Right cardiac atrium (tissue), 5 donors: ENCODE measurements at regions not wholly inside any gene's neighbourhood (a gene's known extent, or its start where the extent isn't known, plus 50 kb on each side); places are given as distances from the start of the nearest gene placed in this dataset.
A peak's percentile ranks its signal among the peaks of the same experiment; 100 is the strongest.
"Not testable (repeated sequence)": the region's sequence is repeated elsewhere in the genome, so short reads cannot be mapped to it uniquely, and the experiment has no call there.

ENCODE experiments used
- ATAC-seq, 2 donors: fragments of 200-7000 bp; cut with Tn5 transposase; one replicate each; pipeline versions ENCODE4 v1.8.0 to v1.9.1; 2020; ENCODE audit warnings: moderate library complexity in 2 of 2, mild to moderate bottlenecking in 1 of 2
- DNase-seq, 3 donors: peaks; one replicate each; pipeline ENCODE4 v3.0.0-alpha.2; 2020
- H3K27ac ChIP-seq: one replicate; pipeline ENCODE4 v1.5.1; 2013; ENCODE audit warnings: mild to moderate bottlenecking, low read length, control low read depth, moderate library complexity
- H3K27me3 ChIP-seq: one replicate; pipeline ENCODE4 v1.6.1; 2013; ENCODE audit not compliant: control insufficient read depth, insufficient read depth
- H3K4me1 ChIP-seq: one replicate; pipeline ENCODE4 v1.6.1; 2013; ENCODE audit warnings: low read length; ENCODE audit not compliant: control insufficient read depth, insufficient read depth
- H3K4me3 ChIP-seq: one replicate; pipeline ENCODE4 v1.5.1; 2013; ENCODE audit warnings: low read length, control low read depth
- H3K9me3 ChIP-seq: one replicate; pipeline ENCODE4 v1.6.1; 2013; ENCODE audit warnings: low read length; ENCODE audit not compliant: control insufficient read depth
- WGBS: extraction: QIAGEN DNeasy Blood & Tissue Kit; methylation state at CpG from one replicate; pipeline ENCODE4 v1.1.7; 2013; 5-methylcytosine and 5-hydroxymethylcytosine counted together
- intact Hi-C, 4 donors: fragments of 100-400 bp; cut with DNase I; formaldehyde crosslinking; loops; one replicate each; pipeline versions ENCODE4 v1.11.0 to v1.14.0; 2022 to 2023
- donor health status: healthy with polysubstance abuse.
- donor health status: DM: no; HTN: yes; CAD: no.
- donor health status: DM: no; HTN: no; CAD: no.
- donor health status: DM: no; HTN: yes; CAD: no; lungs with severe emphysema.
- donor health status: DM: yes; HTN: yes; CAD: no.

- no peak for DNase-seq
- 52% methylated on average over 2 of the region's 2 CpGs for WGBS
- intact Hi-C loops: no loop called here
Measured at GRCh38 chr6:67792996-67793395, 842.1 kb upstream of the ADGRB3 start.

DNA sequence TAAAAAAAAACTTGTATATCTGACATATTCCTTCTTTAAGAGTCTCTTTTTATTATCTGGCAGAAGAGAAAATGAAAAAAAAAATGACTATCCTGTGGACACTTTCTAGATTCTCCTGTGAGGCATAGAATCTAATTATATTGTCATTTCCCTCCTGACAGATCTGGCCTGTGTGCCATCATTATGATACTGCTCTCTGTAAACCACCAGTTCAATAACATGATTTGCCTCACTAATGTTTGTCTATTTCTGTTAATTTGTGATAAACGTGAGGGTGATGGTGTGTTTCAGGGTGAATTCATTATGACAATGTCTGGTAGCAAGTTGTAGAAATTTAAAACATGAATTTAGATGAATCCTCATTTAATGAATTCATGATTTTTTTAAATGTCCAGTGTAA lies 844.5 kb upstream of the ADGRB3 start:
- 38% methylated on average over 1 of the region's 1 CpG for WGBS
- Histone ChIP-seq H3K4me1 (no peaks in the 10 kb centered on the region), H3K27me3 (no peaks in the 10 kb centered on the region), H3K4me3 (no peak overlapping the region), H3K9me3 (no peaks in the 10 kb centered on the region), H3K27ac (no peak overlapping the region)
- ATAC-seq: no peak
- no peak for DNase-seq
- intact Hi-C loops: no loop called here

More at GRCh38 chr6:67792996-67793395, 842.1 kb upstream of the ADGRB3 start:
- no peaks in the 10 kb centered on the region for H3K9me3 ChIP-seq
- no peaks in the 10 kb centered on the region for H3K27me3 ChIP-seq
- no peak overlapping the region for H3K27ac ChIP-seq
- no peak overlapping the region for H3K4me3 ChIP-seq
- H3K4me1 ChIP-seq: no peaks in the 10 kb centered on the region
- ATAC-seq: no peak

DNA sequence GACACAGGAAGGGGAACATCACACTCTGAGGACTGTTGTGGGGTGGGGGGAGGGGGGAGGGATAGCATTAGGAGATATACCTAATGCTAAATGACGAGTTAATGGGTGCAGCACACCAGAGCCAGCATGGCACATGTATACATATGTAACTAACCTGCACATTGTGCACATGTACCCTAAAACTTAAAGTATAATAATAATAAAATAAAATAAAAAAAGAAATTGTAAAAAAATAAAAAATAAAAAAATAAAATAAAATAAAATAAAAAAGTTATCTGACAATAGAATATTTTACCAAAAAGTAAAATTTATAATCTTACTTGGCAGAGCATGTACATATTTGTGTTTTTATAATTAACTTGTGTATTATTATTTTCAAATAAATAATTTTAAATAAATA lies 848.0 kb upstream of the ADGRB3 start:
- WGBS: 34% methylated on average over 1 of the region's 1 CpG
- intact Hi-C loops, DNase-seq, H3K4me3 ChIP-seq, ATAC-seq, H3K27ac ChIP-seq, H3K9me3 ChIP-seq, H3K4me1 ChIP-seq, H3K27me3 ChIP-seq: not testable (repeated sequence)

- Histone ChIP-seq H3K4me3 (no peak overlapping the region), H3K4me1 (no peaks in the 10 kb centered on the region), H3K9me3 (no peaks in the 10 kb centered on the region), H3K27me3 (no peaks in the 10 kb centered on the region), H3K27ac (no peak overlapping the region)
- no peak for DNase-seq
- 81% methylated on average over 3 of the region's 3 CpGs for WGBS
- ATAC-seq: no peak
- intact Hi-C loops: no loop called here
Measured at GRCh38 chr6:67779876-67780275, 855.2 kb upstream of the ADGRB3 start.

DNA sequence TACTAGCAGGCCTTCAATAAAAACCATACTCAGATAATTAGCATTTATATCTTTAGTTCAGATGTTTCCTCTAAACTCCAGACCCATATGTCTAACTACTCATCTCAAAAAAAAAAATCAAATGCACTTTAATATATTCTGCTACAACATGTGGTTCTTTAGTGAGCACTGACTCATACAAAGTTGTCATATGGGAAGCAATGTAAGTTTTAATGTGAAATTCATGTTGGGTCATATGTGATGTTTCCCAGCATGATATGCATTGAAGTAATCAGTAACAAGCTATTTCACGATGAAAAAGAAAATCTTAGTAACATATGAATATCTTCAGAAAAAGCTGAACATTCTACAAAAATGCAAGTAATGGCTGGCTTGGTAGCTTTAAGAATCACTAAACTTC lies 859.7 kb upstream of the ADGRB3 start:
- ATAC-seq: no peak
- no peak overlapping the region for H3K27ac ChIP-seq
- no peaks in the 10 kb centered on the region for H3K4me1 ChIP-seq
- no peaks in the 10 kb centered on the region for H3K9me3 ChIP-seq
- no peak overlapping the region for H3K4me3 ChIP-seq
- 60% methylated on average over 1 of the region's 1 CpG for WGBS
- no peak for DNase-seq
- intact Hi-C loops: no loop called here
- no peaks in the 10 kb centered on the region for H3K27me3 ChIP-seq

GRCh38 chr6:67768972-67769371 lies 866.1 kb upstream of the ADGRB3 start:
- no peaks in the 10 kb centered on the region for H3K9me3 ChIP-seq
- DNase-seq (no peak), ATAC-seq (no peak)
- intact Hi-C loops: no loop called here
- H3K4me1 ChIP-seq: no peaks in the 10 kb centered on the region
- no peaks in the 10 kb centered on the region for H3K27me3 ChIP-seq
- no peak overlapping the region for H3K4me3 ChIP-seq
- no peak overlapping the region for H3K27ac ChIP-seq

DNA sequence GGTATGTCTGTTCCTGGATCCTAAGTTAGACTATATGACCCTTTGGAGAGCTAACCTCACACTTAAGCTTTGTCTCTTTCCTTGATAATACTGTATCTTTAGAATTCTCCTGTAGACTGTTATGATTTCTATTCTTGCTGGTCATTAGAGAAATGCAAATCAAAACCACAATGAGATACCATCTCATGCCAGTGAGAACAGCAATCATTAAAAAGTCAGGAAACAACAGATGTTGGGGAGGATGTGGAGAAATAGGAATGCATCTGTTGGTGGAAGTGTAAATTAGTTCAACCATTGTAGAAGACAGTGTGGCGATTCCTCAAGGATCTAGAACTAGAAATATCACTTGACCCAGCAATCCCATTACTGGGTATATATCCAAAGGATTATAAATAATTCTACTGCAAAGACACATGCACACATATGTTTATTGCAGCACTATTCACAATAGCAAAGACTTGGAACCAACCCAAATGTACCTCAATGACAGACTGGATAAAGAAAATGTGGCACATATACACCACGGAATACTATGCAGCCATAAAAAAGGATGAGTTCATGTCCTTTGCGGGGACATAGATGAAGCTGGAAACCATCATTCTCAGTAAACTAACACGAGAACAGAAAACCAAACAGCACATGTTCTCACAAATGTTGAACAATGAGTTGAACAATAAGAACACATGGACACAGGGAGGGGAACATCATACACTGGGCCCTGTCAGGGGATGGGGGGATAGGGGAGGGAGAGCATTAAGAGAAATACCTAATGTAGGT lies 867.8 kb upstream of the ADGRB3 start:
- WGBS: 86% methylated on average over 4 of the region's 4 CpGs
- ATAC-seq, intact Hi-C loops: not testable (repeated sequence)

GRCh38 chr6:67766057-67766456 lies 869.0 kb upstream of the ADGRB3 start:
- ATAC-seq: no peak
- 28% methylated on average over 1 of the region's 1 CpG for WGBS
- intact Hi-C loops: no loop called here

More for the DNA sequence above, 867.8 kb upstream of the ADGRB3 start:
- not testable (repeated sequence) for H3K27ac ChIP-seq, H3K9me3 ChIP-seq, DNase-seq, H3K4me3 ChIP-seq, H3K27me3 ChIP-seq, H3K4me1 ChIP-seq

DNA sequence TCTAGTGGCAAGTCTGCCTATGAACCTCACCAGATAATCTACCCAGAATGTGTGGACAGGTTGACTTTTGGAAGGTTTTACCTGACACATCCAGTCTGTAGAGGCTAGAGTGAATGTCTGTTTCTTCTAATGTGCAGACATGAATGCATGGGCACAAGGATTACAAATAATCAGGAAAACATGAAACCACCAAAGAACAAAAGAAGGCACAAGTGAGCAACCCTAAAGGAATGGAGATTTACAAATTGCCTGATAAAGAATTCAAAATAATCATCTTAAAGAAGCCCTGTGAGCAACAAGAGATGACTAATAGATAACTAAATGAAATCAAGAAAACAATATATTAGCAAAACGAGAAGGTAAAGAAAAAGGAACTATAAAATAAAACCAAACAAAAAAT lies 876.1 kb upstream of the ADGRB3 start:
- no peak for ATAC-seq
- 69% methylated on average over 1 of the region's 1 CpG for WGBS
- no peak overlapping the region for H3K27ac ChIP-seq
- no peaks in the 10 kb centered on the region for H3K4me1 ChIP-seq
- intact Hi-C loops: no loop called here
- no peak overlapping the region for H3K4me3 ChIP-seq
- peaks cover 2% of the 10 kb centered on the region for H3K9me3 ChIP-seq
- no peaks in the 10 kb centered on the region for H3K27me3 ChIP-seq
- DNase-seq: no peak

More at GRCh38 chr6:67766057-67766456, 869.0 kb upstream of the ADGRB3 start:
- H3K4me1 ChIP-seq: no peaks in the 10 kb centered on the region
- no peaks in the 10 kb centered on the region for H3K27me3 ChIP-seq
- H3K27ac ChIP-seq: no peak overlapping the region
- DNase-seq: no peak
- H3K9me3 ChIP-seq: no peaks in the 10 kb centered on the region
- H3K4me3 ChIP-seq: no peak overlapping the region

- DNase-seq (peak in 1 of 3 donors; percentile 36), ATAC-seq (no peak)
- peaks cover 2% of the 10 kb centered on the region for H3K9me3 ChIP-seq
- no peak overlapping the region for H3K4me3 ChIP-seq
- 53% methylated on average over 3 of the region's 3 CpGs for WGBS
- H3K27ac ChIP-seq: no peak overlapping the region
- H3K4me1 ChIP-seq: no peaks in the 10 kb centered on the region
- H3K27me3 ChIP-seq: no peaks in the 10 kb centered on the region
- intact Hi-C loops: no loop called here
Measured at GRCh38 chr6:67757465-67758033, 877.5 kb upstream of the ADGRB3 start.

DNA sequence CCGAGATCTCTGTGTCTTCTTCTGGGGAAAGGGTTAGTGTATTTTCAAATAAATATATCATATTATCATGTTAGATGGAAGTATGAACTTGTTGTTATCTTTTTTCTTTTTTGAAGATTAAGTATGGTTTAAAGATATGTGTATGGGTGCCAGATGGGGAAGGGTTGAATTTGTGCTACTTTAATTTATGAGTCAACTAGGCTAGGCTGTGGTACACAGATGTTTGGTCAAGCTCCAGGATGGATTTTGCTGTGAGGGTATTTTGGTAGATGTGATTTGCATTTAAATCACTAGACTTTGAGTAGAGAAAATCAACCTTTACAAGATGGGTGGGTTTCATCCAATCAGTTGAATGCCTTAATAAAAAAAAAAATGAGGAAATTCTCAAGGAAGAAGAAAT lies 886.6 kb upstream of the ADGRB3 start:
- intact Hi-C loops: no loop called here
- H3K27ac ChIP-seq: no peak overlapping the region
- no peak for DNase-seq
- no peak for ATAC-seq
- no peaks in the 10 kb centered on the region for H3K27me3 ChIP-seq
- no peaks in the 10 kb centered on the region for H3K9me3 ChIP-seq
- no peak overlapping the region for H3K4me3 ChIP-seq
- WGBS: 85% methylated on average over 1 of the region's 1 CpG
- no peaks in the 10 kb centered on the region for H3K4me1 ChIP-seq
